Mammary epithelial cell (primary cell): ENCODE measurements at regions not wholly inside any gene's neighbourhood (a gene's known extent, or its start where the extent isn't known, plus 50 kb on each side); places are given as distances from the start of the nearest gene placed in this dataset.

Experiments
- CTCF ChIP-seq, 2 donors: IDR thresholded peaks in 1 of 2; conservative IDR thresholded peaks in 1 of 2; 2 replicates each; pipeline ENCODE4 v1.5.1; 2011 to 2012; ENCODE audit warnings: inconsistent platforms in 2 of 2, low read length in 2 of 2, mild to moderate bottlenecking in 2 of 2, control low read depth in 1 of 2, low read depth in 1 of 2; ENCODE audit not compliant: insufficient read depth in 1 of 2; ENCODE audit errors: extremely low read depth in 1 of 2
- EZH2 ChIP-seq: IDR thresholded peaks from 2 replicates; pipeline ENCODE4 v1.6.1; 2012; ENCODE audit warnings: low read length, inconsistent platforms, borderline replicate concordance

- TF ChIP-seq CTCF (conservative IDR thresholded peaks at IDR 0.05 in 1 of 2, IDR thresholded peaks at IDR 0.05 in 1 of 2; ENCODE audit: extremely low read depth in 1 of 2, insufficient read depth in 1 of 2, low read depth in 1 of 2, low read length in 2 of 2), result no peak
- no peak for TF ChIP-seq EZH2
Observed at GRCh38 chr6:167588181-167588919, 238.4 kb upstream of the AFDN start.
